Mesodermal cell (in vitro differentiated cells): ENCODE measurements at regions not wholly inside any gene's neighbourhood (a gene's known extent, or its start where the extent isn't known, plus 50 kb on each side); places are given as distances from the start of the nearest gene placed in this dataset.
"Not testable (repeated sequence)": the region's sequence is repeated elsewhere in the genome, so short reads cannot be mapped to it uniquely, and the experiment has no call there.

Experiments used
- H3K27ac ChIP-seq: 2 replicates; pipeline ENCODE4 v1.7.0; 2013; ENCODE audit warnings: mild to moderate bottlenecking, low read depth, low read length, moderate library complexity; ENCODE audit not compliant: severe bottlenecking
- H3K36me3 ChIP-seq: 2 replicates; pipeline ENCODE4 v1.7.1; 2013; ENCODE audit warnings: mild to moderate bottlenecking, low read length, moderate library complexity; ENCODE audit not compliant: control insufficient read depth, insufficient read depth
- H3K4me1 ChIP-seq: one replicate; pipeline ENCODE4 v1.7.1; 2013; ENCODE audit warnings: mild to moderate bottlenecking, low read length; ENCODE audit not compliant: insufficient read depth, control insufficient read depth, poor library complexity, severe bottlenecking
- H3K4me3 ChIP-seq: 2 replicates; pipeline ENCODE4 v1.7.0; 2013; ENCODE audit warnings: low read length, control low read depth, mild to moderate bottlenecking; ENCODE audit not compliant: insufficient read depth, poor library complexity, severe bottlenecking; ENCODE audit errors: extremely low read depth
- H3K9me3 ChIP-seq: 2 replicates; pipeline ENCODE4 v1.7.1; 2013; ENCODE audit warnings: mild to moderate bottlenecking, low read length, moderate library complexity; ENCODE audit not compliant: control insufficient read depth
- WGBS, 2 experiments: methylation state at CpG; one replicate each; pipeline ENCODE4 v1.1.5; 2013; ENCODE audit warnings: missing lambda C conversion rate in 2 of 2; ENCODE audit not compliant: insufficient coverage in 2 of 2; 5-methylcytosine and 5-hydroxymethylcytosine counted together

GRCh38 chr2:58612973-58613372 is 371.8 kb upstream of the FANCL start:
- H3K36me3 ChIP-seq: no peaks in the 10 kb centered on the region
- H3K9me3 ChIP-seq: no peaks in the 10 kb centered on the region
- no peak overlapping the region for H3K27ac ChIP-seq
- no peak overlapping the region for H3K4me3 ChIP-seq
- no peaks in the 10 kb centered on the region for H3K4me1 ChIP-seq
- 92% methylated on average over 3 of the region's 6 CpGs; no CpG with 5 or more reads in 1 of the 2 experiments for WGBS, 2 experiments

DNA sequence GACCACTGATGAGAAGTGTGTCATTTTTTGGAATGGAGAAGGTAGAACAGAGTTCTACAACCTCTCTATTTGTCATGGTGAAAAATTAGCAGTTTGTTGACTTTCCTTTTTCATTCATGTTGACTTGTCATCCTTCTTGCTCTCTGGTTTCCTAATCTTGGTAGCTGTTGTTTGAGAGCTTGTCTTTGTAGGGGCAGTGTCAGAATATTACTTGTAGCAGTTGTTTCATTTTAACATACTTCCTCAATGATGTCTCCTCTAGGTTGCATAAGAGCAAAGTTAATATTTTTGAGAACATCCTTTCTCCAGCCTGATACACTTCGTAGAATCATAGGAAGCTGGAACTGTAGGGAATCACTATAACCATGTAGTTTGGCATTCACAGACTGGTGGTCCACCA is 368.2 kb upstream of the FANCL start:
- Histone ChIP-seq H3K4me3 (no peak overlapping the region), H3K9me3 (no peaks in the 10 kb centered on the region)
- 100% methylated on average over 1 of the region's 1 CpG; no CpG with 5 or more reads in 1 of the 2 experiments for WGBS, 2 experiments

DNA sequence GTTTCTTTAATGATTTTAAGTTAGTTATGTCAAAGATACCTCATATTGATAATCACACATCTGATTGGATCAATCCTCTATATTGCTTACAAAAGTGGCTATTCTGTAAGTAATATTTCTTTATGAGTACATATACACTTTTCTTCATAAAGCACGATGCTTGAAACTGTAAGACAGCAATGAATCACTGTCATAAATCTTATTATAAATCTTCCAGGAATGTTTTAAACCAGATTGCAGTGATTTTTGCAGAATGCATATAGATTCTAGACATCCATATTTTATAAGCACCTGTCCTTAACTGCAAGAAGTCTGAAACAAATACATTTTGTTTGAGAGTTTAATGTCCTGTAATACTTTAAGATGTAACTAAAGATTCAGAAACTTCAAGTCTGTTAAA is 367.0 kb upstream of the FANCL start:
- H3K4me1 ChIP-seq: no peaks in the 10 kb centered on the region
- H3K36me3 ChIP-seq: no peaks in the 10 kb centered on the region
- H3K9me3 ChIP-seq: no peaks in the 10 kb centered on the region
- no peak overlapping the region for H3K4me3 ChIP-seq
- no peak overlapping the region for H3K27ac ChIP-seq
- no CpG with 5 or more reads among the region's 1 CpG for WGBS, 2 experiments

More for the DNA sequence above, 368.2 kb upstream of the FANCL start:
- Histone ChIP-seq H3K4me1 (no peaks in the 10 kb centered on the region), H3K27ac (no peak overlapping the region), H3K36me3 (no peaks in the 10 kb centered on the region)

GRCh38 chr2:58607448-58607847 is 366.3 kb upstream of the FANCL start:
- Histone ChIP-seq H3K4me3 (no peak overlapping the region), H3K9me3 (no peaks in the 10 kb centered on the region), H3K4me1 (no peaks in the 10 kb centered on the region), H3K27ac (no peak overlapping the region), H3K36me3 (no peaks in the 10 kb centered on the region)
- 89 to 100% methylated on average over 2 of the region's 2 CpGs for WGBS, 2 experiments

GRCh38 chr2:58606799-58607198 is 365.7 kb upstream of the FANCL start:
- Histone ChIP-seq H3K36me3 (no peaks in the 10 kb centered on the region), H3K9me3 (no peaks in the 10 kb centered on the region), H3K4me3 (no peak overlapping the region), H3K27ac (no peak overlapping the region), H3K4me1 (no peaks in the 10 kb centered on the region)

- WGBS, 2 experiments: 92% methylated on average over 1 of the region's 1 CpG
Observed at GRCh38 chr2:58604096-58604495, 363.0 kb upstream of the FANCL start.

GRCh38 chr2:58601017-58601416 is 359.9 kb upstream of the FANCL start:
- WGBS, 2 experiments: no CpG with 5 or more reads among the region's 2 CpGs
- no peak overlapping the region for H3K27ac ChIP-seq
- H3K36me3 ChIP-seq: no peaks in the 10 kb centered on the region
- H3K4me1 ChIP-seq: no peaks in the 10 kb centered on the region
- H3K4me3 ChIP-seq: no peak overlapping the region
- H3K9me3 ChIP-seq: no peaks in the 10 kb centered on the region

More at GRCh38 chr2:58604096-58604495, 363.0 kb upstream of the FANCL start:
- H3K4me1 ChIP-seq: no peaks in the 10 kb centered on the region
- H3K27ac ChIP-seq: no peak overlapping the region
- no peaks in the 10 kb centered on the region for H3K36me3 ChIP-seq
- no peak overlapping the region for H3K4me3 ChIP-seq
- no peaks in the 10 kb centered on the region for H3K9me3 ChIP-seq

- no peaks in the 10 kb centered on the region for H3K36me3 ChIP-seq
- no peaks in the 10 kb centered on the region for H3K4me1 ChIP-seq
- H3K4me3 ChIP-seq: no peak overlapping the region
- H3K9me3 ChIP-seq: no peaks in the 10 kb centered on the region
- 100% methylated on average over 1 to 2 of the region's 3 CpGs for WGBS, 2 experiments
- H3K27ac ChIP-seq: no peak overlapping the region
Observed at GRCh38 chr2:58598171-58598570, 357.0 kb upstream of the FANCL start.

DNA sequence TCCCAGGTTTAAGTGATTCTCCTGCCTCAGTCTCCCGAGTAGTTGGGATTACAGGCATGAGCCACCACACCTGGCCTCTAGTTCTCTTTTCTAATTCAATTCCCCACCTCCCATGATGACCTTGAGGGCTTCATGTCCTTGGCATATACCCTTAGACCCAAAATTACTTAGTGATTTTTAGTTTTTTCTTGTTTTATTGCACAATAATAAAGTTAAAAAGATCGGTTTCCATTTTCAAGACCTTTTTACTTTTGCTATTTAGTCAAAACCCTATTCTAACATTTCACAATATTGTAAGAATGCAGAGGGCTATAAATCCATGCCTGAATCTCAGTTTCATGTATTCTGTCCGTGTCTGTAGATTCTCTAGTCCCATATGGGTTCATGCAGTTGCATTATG is 354.6 kb upstream of the FANCL start:
- WGBS, 2 experiments: 90 to 100% methylated on average over 1 to 2 of the region's 3 CpGs

DNA sequence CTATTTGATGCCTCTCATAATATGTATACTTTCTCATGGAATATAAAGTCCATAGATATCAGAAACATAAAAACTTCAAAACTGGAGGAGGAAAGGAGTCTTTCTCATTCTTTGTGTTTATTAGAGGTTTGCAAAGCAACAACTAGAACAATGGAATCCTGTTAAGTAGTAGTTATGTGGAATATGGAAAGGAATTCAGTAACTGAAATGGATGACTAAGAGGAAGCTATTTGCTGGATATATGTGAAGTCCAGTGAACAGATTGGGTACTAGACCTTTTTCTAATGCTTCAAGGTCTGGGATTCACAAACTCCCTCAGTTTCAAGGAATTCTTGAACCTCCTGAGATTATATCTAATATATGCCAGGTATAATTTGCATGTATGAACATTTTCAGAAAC is 353.6 kb upstream of the FANCL start:
- no peaks in the 10 kb centered on the region for H3K36me3 ChIP-seq
- H3K4me3 ChIP-seq: no peak overlapping the region
- H3K9me3 ChIP-seq: no peaks in the 10 kb centered on the region
- no peak overlapping the region for H3K27ac ChIP-seq
- H3K4me1 ChIP-seq: no peaks in the 10 kb centered on the region

More for the DNA sequence above, 354.6 kb upstream of the FANCL start:
- Histone ChIP-seq H3K9me3 (no peaks in the 10 kb centered on the region), H3K36me3 (no peaks in the 10 kb centered on the region), H3K27ac (no peak overlapping the region), H3K4me1 (no peaks in the 10 kb centered on the region), H3K4me3 (no peak overlapping the region)

- no peaks in the 10 kb centered on the region for H3K4me1 ChIP-seq
- no peak overlapping the region for H3K4me3 ChIP-seq
- H3K27ac ChIP-seq: no peak overlapping the region
- no peaks in the 10 kb centered on the region for H3K36me3 ChIP-seq
- no peaks in the 10 kb centered on the region for H3K9me3 ChIP-seq
- 42% methylated on average over 2 to 3 of the region's 4 CpGs for WGBS, 2 experiments
Observed at GRCh38 chr2:58594175-58594574, 353.1 kb upstream of the FANCL start.

DNA sequence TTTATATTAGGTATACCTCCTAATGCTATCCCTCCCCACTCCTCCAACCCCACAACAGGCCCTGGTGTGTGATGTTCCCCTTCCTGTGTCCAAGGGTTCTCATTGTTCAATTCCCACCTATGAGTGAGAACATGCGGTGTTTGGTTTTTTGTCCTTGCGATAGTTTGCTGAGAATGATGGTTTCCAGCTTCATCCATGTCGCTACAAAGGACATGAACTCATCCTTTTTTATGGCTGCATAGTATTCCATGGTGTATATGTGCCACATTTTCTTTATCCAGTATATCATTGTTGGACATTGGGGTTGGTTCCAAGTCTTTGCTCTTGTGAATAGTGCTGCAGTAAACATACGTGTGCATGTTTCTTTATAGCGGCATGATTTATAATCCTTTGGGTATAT is 345.1 kb upstream of the FANCL start:
- no CpG with 5 or more reads among the region's 5 CpGs for WGBS, 2 experiments
- not testable (repeated sequence) for H3K4me3 ChIP-seq, H3K9me3 ChIP-seq, H3K4me1 ChIP-seq, H3K27ac ChIP-seq, H3K36me3 ChIP-seq
